ENCODE measurements at regions not wholly inside any gene's neighbourhood (a gene's known extent, or its start where the extent isn't known, plus 50 kb on each side); places are given as distances from the start of the nearest gene placed in this dataset.

- no peak for TF ChIP-seq MAFK (IDR thresholded peaks at IDR 0.05; ENCODE audit: low read depth, low read length)
- no peak for TF ChIP-seq CTCF (conservative IDR thresholded peaks at IDR 0.05; ENCODE audit: low read depth, low read length)
- no peak for TF ChIP-seq RAD21 (IDR thresholded peaks at IDR 0.05; ENCODE audit: low read length)
- no peak for TF ChIP-seq POLR2A (IDR thresholded peaks at IDR 0.05; ENCODE audit: low read depth, low read length)
- TF ChIP-seq RCOR1 (IDR thresholded peaks at IDR 0.05; ENCODE audit: insufficient replicate concordance, low read length): no peak
- no peak for TF ChIP-seq SMC3 (IDR thresholded peaks at IDR 0.05; ENCODE audit: low read depth, low read length)
- no peak for TF ChIP-seq USF2 (IDR thresholded peaks at IDR 0.05; ENCODE audit: low read depth, low read length)
- no peak for TF ChIP-seq NFE2L2 (IDR thresholded peaks at IDR 0.05; ENCODE audit: low read depth, low read length)
- TF ChIP-seq RFX5 (IDR thresholded peaks at IDR 0.05; ENCODE audit: low read depth, low read length): no peak
- TF ChIP-seq BHLHE40 (IDR thresholded peaks at IDR 0.05; ENCODE audit: low read depth, low read length): no peak
- no peak for TF ChIP-seq CEBPB (IDR thresholded peaks at IDR 0.05; ENCODE audit: low read depth, low read length)
- no peak for TF ChIP-seq CHD1 (IDR thresholded peaks at IDR 0.05; ENCODE audit: low read depth, low read length)
- TF ChIP-seq MXI1 (IDR thresholded peaks at IDR 0.05; ENCODE audit: borderline replicate concordance, low read depth, low read length): no peak
Measured at GRCh38 chr11:82653752-82654151, 79.9 kb downstream of the FAM181B start.
